ENCODE measurements at regions not wholly inside any gene's neighbourhood (a gene's known extent, or its start where the extent isn't known, plus 50 kb on each side); places are given as distances from the start of the nearest gene placed in this dataset.
A peak's percentile ranks its signal among the peaks of the same experiment; 100 is the strongest.

GRCh38 chr3:193774272-193774915 is 181.4 kb downstream of the OPA1 start:
- no peaks in the 10 kb centered on the region for H3K27me3 ChIP-seq (replicated peaks)
- peak in 1 of 2 experiments; percentile 15 for DNase-seq (ENCODE audit: low read depth in 1 of 2, low spot score in 2 of 2)
- H3K4me3 ChIP-seq = no peak overlapping the region
- no peak overlapping the region for H3K27ac ChIP-seq
- H3K9me3 ChIP-seq (replicated peaks) = no peaks in the 10 kb centered on the region
- H3K36me3 ChIP-seq = no peaks in the 10 kb centered on the region
- no peaks in the 10 kb centered on the region for H3K4me1 ChIP-seq (replicated peaks)

GRCh38 chr3:193774916-193775285 is 181.9 kb downstream of the OPA1 start:
- no peaks in the 10 kb centered on the region for H3K4me1 ChIP-seq (replicated peaks)
- H3K27me3 ChIP-seq (replicated peaks) = no peaks in the 10 kb centered on the region

GRCh38 chr3:193775421-193776077 is 182.5 kb downstream of the OPA1 start:
- H3K27ac ChIP-seq = no peak overlapping the region
- H3K4me1 ChIP-seq (replicated peaks) = peaks cover 2% of the 10 kb centered on the region
- H3K9me3 ChIP-seq (replicated peaks) = no peaks in the 10 kb centered on the region
- H3K36me3 ChIP-seq = no peaks in the 10 kb centered on the region
- no peaks in the 10 kb centered on the region for H3K27me3 ChIP-seq (replicated peaks)
- DNase-seq (ENCODE audit: low read depth in 1 of 2, low spot score in 2 of 2) = peak in 1 of 2 experiments; percentile 3
- H3K4me3 ChIP-seq = no peak overlapping the region

More at GRCh38 chr3:193774916-193775285, 181.9 kb downstream of the OPA1 start:
- Histone ChIP-seq H3K9me3 (replicated peaks) (no peaks in the 10 kb centered on the region), H3K27ac (no peak overlapping the region), H3K4me3 (no peak overlapping the region), H3K36me3 (no peaks in the 10 kb centered on the region)
- DNase-seq (ENCODE audit: low read depth in 1 of 2, low spot score in 2 of 2) = peak in 1 of 2 experiments; percentile 8

GRCh38 chr3:193776626-193777358 is 183.8 kb downstream of the OPA1 start:
- H3K27me3 ChIP-seq (replicated peaks) = no peaks in the 10 kb centered on the region
- no peaks in the 10 kb centered on the region for H3K36me3 ChIP-seq
- H3K9me3 ChIP-seq (replicated peaks) = no peaks in the 10 kb centered on the region
- peaks cover 15% of the 10 kb centered on the region for H3K4me1 ChIP-seq (replicated peaks)
- DNase-seq (ENCODE audit: low read depth in 1 of 2, low spot score in 2 of 2) = peak in 1 of 2 experiments; percentile 15
- no peak overlapping the region for H3K4me3 ChIP-seq
- H3K27ac ChIP-seq = no peak overlapping the region

GRCh38 chr3:193777524-193777923 is 184.5 kb downstream of the OPA1 start:
- Histone ChIP-seq H3K27ac (no peak overlapping the region), H3K27me3 (replicated peaks) (no peaks in the 10 kb centered on the region), H3K4me1 (replicated peaks) (peaks cover 22% of the 10 kb centered on the region), H3K4me3 (no peak overlapping the region), H3K9me3 (replicated peaks) (no peaks in the 10 kb centered on the region), H3K36me3 (no peaks in the 10 kb centered on the region)
- DNase-seq (ENCODE audit: low read depth in 1 of 2, low spot score in 2 of 2) = no peak

- peak in 1 of 2 experiments; percentile 18 for DNase-seq (ENCODE audit: low read depth in 1 of 2, low spot score in 2 of 2)
- Histone ChIP-seq H3K9me3 (replicated peaks) (no peaks in the 10 kb centered on the region), H3K4me1 (replicated peaks) (peaks cover 34% of the 10 kb centered on the region), H3K4me3 (no peak overlapping the region), H3K27ac (no peak overlapping the region), H3K27me3 (replicated peaks) (no peaks in the 10 kb centered on the region), H3K36me3 (no peaks in the 10 kb centered on the region)
Measured at GRCh38 chr3:193778676-193779075, 185.7 kb downstream of the OPA1 start.

GRCh38 chr3:193779933-193780332 is 186.9 kb downstream of the OPA1 start:
- H3K27me3 ChIP-seq (replicated peaks) = no peaks in the 10 kb centered on the region
- H3K4me3 ChIP-seq = no peak overlapping the region
- no peaks in the 10 kb centered on the region for H3K36me3 ChIP-seq
- peaks cover 37% of the 10 kb centered on the region for H3K4me1 ChIP-seq (replicated peaks)
- H3K9me3 ChIP-seq (replicated peaks) = no peaks in the 10 kb centered on the region
- no peak overlapping the region for H3K27ac ChIP-seq
- DNase-seq (ENCODE audit: low read depth in 1 of 2, low spot score in 2 of 2) = no peak

- H3K9me3 ChIP-seq (replicated peaks) = no peaks in the 10 kb centered on the region
- peaks cover 37% of the 10 kb centered on the region for H3K4me1 ChIP-seq (replicated peaks)
- DNase-seq (ENCODE audit: low read depth in 1 of 2, low spot score in 2 of 2) = no peak
- no peak overlapping the region for H3K27ac ChIP-seq
- H3K27me3 ChIP-seq (replicated peaks) = no peaks in the 10 kb centered on the region
- no peaks in the 10 kb centered on the region for H3K36me3 ChIP-seq
- H3K4me3 ChIP-seq = no peak overlapping the region
Measured at GRCh38 chr3:193780397-193780796, 187.4 kb downstream of the OPA1 start.

GRCh38 chr3:193780810-193781478 is 187.9 kb downstream of the OPA1 start:
- Histone ChIP-seq H3K27me3 (replicated peaks) (no peaks in the 10 kb centered on the region), H3K9me3 (replicated peaks) (no peaks in the 10 kb centered on the region), H3K27ac (peak overlapping the region; percentile 23), H3K4me1 (replicated peaks) (peaks cover 37% of the 10 kb centered on the region), H3K36me3 (no peaks in the 10 kb centered on the region), H3K4me3 (no peak overlapping the region)
- peak; percentile 70 to 78 for DNase-seq (ENCODE audit: low read depth in 1 of 2, low spot score in 2 of 2)

GRCh38 chr3:193782276-193782647 is 189.3 kb downstream of the OPA1 start:
- Histone ChIP-seq H3K4me1 (replicated peaks) (peaks cover 37% of the 10 kb centered on the region), H3K9me3 (replicated peaks) (no peaks in the 10 kb centered on the region), H3K36me3 (no peaks in the 10 kb centered on the region), H3K27ac (0 out of 2 replicates have a peak overlapping the region, but pooled peaks have one; percentile 11), H3K27me3 (replicated peaks) (no peaks in the 10 kb centered on the region), H3K4me3 (no peak overlapping the region)
- peak; percentile 65 to 69 for DNase-seq (ENCODE audit: low read depth in 1 of 2, low spot score in 2 of 2)

GRCh38 chr3:193782747-193783146 is 189.7 kb downstream of the OPA1 start:
- H3K27me3 ChIP-seq (replicated peaks) = no peaks in the 10 kb centered on the region
- H3K4me3 ChIP-seq = no peak overlapping the region
- H3K27ac ChIP-seq = no peak overlapping the region
- peaks cover 37% of the 10 kb centered on the region for H3K4me1 ChIP-seq (replicated peaks)
- H3K9me3 ChIP-seq (replicated peaks) = no peaks in the 10 kb centered on the region
- no peak for DNase-seq (ENCODE audit: low read depth in 1 of 2, low spot score in 2 of 2)
- no peaks in the 10 kb centered on the region for H3K36me3 ChIP-seq

GRCh38 chr3:193783166-193783896 is 190.3 kb downstream of the OPA1 start:
- no peaks in the 10 kb centered on the region for H3K36me3 ChIP-seq
- no peak overlapping the region for H3K27ac ChIP-seq
- H3K4me1 ChIP-seq (replicated peaks) = peaks cover 40% of the 10 kb centered on the region
- no peaks in the 10 kb centered on the region for H3K27me3 ChIP-seq (replicated peaks)
- peak in 1 of 2 experiments; percentile 23 for DNase-seq (ENCODE audit: low read depth in 1 of 2, low spot score in 2 of 2)
- no peak overlapping the region for H3K4me3 ChIP-seq
- H3K9me3 ChIP-seq (replicated peaks) = no peaks in the 10 kb centered on the region

- H3K9me3 ChIP-seq (replicated peaks) = no peaks in the 10 kb centered on the region
- peaks cover 53% of the 10 kb centered on the region for H3K4me1 ChIP-seq (replicated peaks)
- no peak for DNase-seq (ENCODE audit: low read depth in 1 of 2, low spot score in 2 of 2)
- no peak overlapping the region for H3K27ac ChIP-seq
- no peak overlapping the region for H3K4me3 ChIP-seq
- no peaks in the 10 kb centered on the region for H3K36me3 ChIP-seq
- H3K27me3 ChIP-seq (replicated peaks) = no peaks in the 10 kb centered on the region
Measured at GRCh38 chr3:193784822-193785221, 191.8 kb downstream of the OPA1 start.
